Activated naive CD8-positive, alpha-beta T cell treated with anti-CD3 and anti-CD28 coated beads, Interleukin-2, amount 50 U/mL, for 24 hours (primary cell): ENCODE measurements at regions not wholly inside any gene's neighbourhood (a gene's known extent, or its start where the extent isn't known, plus 50 kb on each side); places are given as distances from the start of the nearest gene placed in this dataset.

ENCODE experiments used
- ATAC-seq: fragments of 150-1000 bp; cut with Tn5 transposase; one replicate; pipeline ENCODE4 v1.10.0; 2021
- DNase-seq: peaks from one replicate; pipeline ENCODE4 v3.0.0; 2021
- H3K27ac Mint-ChIP-seq: one replicate; pipeline ENCODE4 v1.8.0; 2021; ENCODE audit warnings: mild to moderate bottlenecking, mixed read lengths
- H3K27me3 Mint-ChIP-seq: one replicate; pipeline ENCODE4 v1.8.0; 2021; ENCODE audit warnings: mixed read lengths
- H3K36me3 Mint-ChIP-seq: one replicate; pipeline ENCODE4 v1.8.0; 2021; ENCODE audit warnings: low read depth, mixed read lengths
- H3K4me1 Mint-ChIP-seq: one replicate; pipeline ENCODE4 v1.8.0; 2021; ENCODE audit warnings: mixed read lengths
- H3K4me3 Mint-ChIP-seq: one replicate; pipeline ENCODE4 v1.8.0; 2021; ENCODE audit warnings: mild to moderate bottlenecking, moderate library complexity, mixed read lengths
- H3K9me3 Mint-ChIP-seq: one replicate; pipeline ENCODE4 v1.8.0; 2021; ENCODE audit warnings: mixed read lengths

- ATAC-seq (no peak), DNase-seq (no peak)
- Mint-ChIP-seq H3K36me3 (no peaks in the 10 kb centered on the region), H3K4me3 (no peak overlapping the region), H3K9me3 (peaks cover 9% of the 10 kb centered on the region), H3K27ac (no peak overlapping the region), H3K4me1 (no peaks in the 10 kb centered on the region), H3K27me3 (no peaks in the 10 kb centered on the region)
Observed at GRCh38 chr4:34732176-34732950, 1512.0 kb downstream of the ARAP2 start.

- ATAC-seq (no peak), DNase-seq (no peak)
- Mint-ChIP-seq H3K9me3 (peaks cover 9% of the 10 kb centered on the region), H3K4me1 (no peaks in the 10 kb centered on the region), H3K4me3 (no peak overlapping the region), H3K36me3 (no peaks in the 10 kb centered on the region), H3K27me3 (no peaks in the 10 kb centered on the region), H3K27ac (no peak overlapping the region)
Observed at GRCh38 chr4:34733185-34733941, 1511.0 kb downstream of the ARAP2 start.

- Mint-ChIP-seq H3K27ac (no peak overlapping the region), H3K4me1 (no peaks in the 10 kb centered on the region), H3K9me3 (no peaks in the 10 kb centered on the region), H3K4me3 (no peak overlapping the region), H3K36me3 (no peaks in the 10 kb centered on the region), H3K27me3 (no peaks in the 10 kb centered on the region)
- DNase-seq (no peak), ATAC-seq (no peak)
Observed at GRCh38 chr4:34766935-34767334, 1477.4 kb downstream of the ARAP2 start.

- H3K4me3 Mint-ChIP-seq, result no peak overlapping the region
- DNase-seq (no peak), ATAC-seq (no peak)
- H3K4me1 Mint-ChIP-seq, result no peaks in the 10 kb centered on the region
- H3K36me3 Mint-ChIP-seq, result no peaks in the 10 kb centered on the region
- no peaks in the 10 kb centered on the region for H3K27me3 Mint-ChIP-seq
- H3K9me3 Mint-ChIP-seq, result no peaks in the 10 kb centered on the region
- H3K27ac Mint-ChIP-seq, result no peak overlapping the region
Observed at GRCh38 chr4:34767407-34767806, 1476.9 kb downstream of the ARAP2 start.

GRCh38 chr4:34771632-34772031 lies 1472.7 kb downstream of the ARAP2 start:
- Mint-ChIP-seq H3K9me3 (no peaks in the 10 kb centered on the region), H3K27me3 (no peaks in the 10 kb centered on the region), H3K36me3 (no peaks in the 10 kb centered on the region), H3K27ac (no peak overlapping the region), H3K4me3 (no peak overlapping the region), H3K4me1 (no peaks in the 10 kb centered on the region)
- ATAC-seq (no peak), DNase-seq (no peak)

GRCh38 chr4:34790131-34790530 lies 1454.2 kb downstream of the ARAP2 start:
- no peaks in the 10 kb centered on the region for H3K4me1 Mint-ChIP-seq
- no peak overlapping the region for H3K4me3 Mint-ChIP-seq
- ATAC-seq, result no peak
- H3K27ac Mint-ChIP-seq, result no peak overlapping the region
- no peaks in the 10 kb centered on the region for H3K36me3 Mint-ChIP-seq
- no peaks in the 10 kb centered on the region for H3K27me3 Mint-ChIP-seq
- DNase-seq, result no peak
- no peaks in the 10 kb centered on the region for H3K9me3 Mint-ChIP-seq

GRCh38 chr4:34791209-34791608 lies 1453.1 kb downstream of the ARAP2 start:
- Mint-ChIP-seq H3K27me3 (no peaks in the 10 kb centered on the region), H3K27ac (no peak overlapping the region), H3K36me3 (no peaks in the 10 kb centered on the region), H3K9me3 (no peaks in the 10 kb centered on the region), H3K4me1 (no peaks in the 10 kb centered on the region), H3K4me3 (no peak overlapping the region)
- no peak for ATAC-seq
- no peak for DNase-seq

GRCh38 chr4:34800953-34801352 lies 1443.4 kb downstream of the ARAP2 start:
- Mint-ChIP-seq H3K4me1 (no peaks in the 10 kb centered on the region), H3K27ac (no peak overlapping the region), H3K4me3 (no peak overlapping the region)

GRCh38 chr4:34814266-34814665 lies 1430.0 kb downstream of the ARAP2 start:
- no peak for DNase-seq
- H3K27me3 Mint-ChIP-seq, result no peaks in the 10 kb centered on the region
- H3K4me1 Mint-ChIP-seq, result no peaks in the 10 kb centered on the region
- ATAC-seq, result no peak
- H3K36me3 Mint-ChIP-seq, result no peaks in the 10 kb centered on the region
- H3K27ac Mint-ChIP-seq, result no peak overlapping the region
- no peak overlapping the region for H3K4me3 Mint-ChIP-seq
- no peaks in the 10 kb centered on the region for H3K9me3 Mint-ChIP-seq

More at GRCh38 chr4:34800953-34801352, 1443.4 kb downstream of the ARAP2 start:
- ATAC-seq (no peak), DNase-seq (no peak)
- Mint-ChIP-seq H3K27me3 (no peaks in the 10 kb centered on the region), H3K36me3 (no peaks in the 10 kb centered on the region), H3K9me3 (no peaks in the 10 kb centered on the region)

GRCh38 chr4:34824515-34824914 lies 1419.8 kb downstream of the ARAP2 start:
- no peak overlapping the region for H3K27ac Mint-ChIP-seq
- no peaks in the 10 kb centered on the region for H3K9me3 Mint-ChIP-seq
- ATAC-seq (no peak), DNase-seq (no peak)
- H3K27me3 Mint-ChIP-seq, result no peaks in the 10 kb centered on the region
- no peaks in the 10 kb centered on the region for H3K4me1 Mint-ChIP-seq
- no peaks in the 10 kb centered on the region for H3K36me3 Mint-ChIP-seq
- H3K4me3 Mint-ChIP-seq, result no peak overlapping the region

GRCh38 chr4:34826660-34827059 lies 1417.7 kb downstream of the ARAP2 start:
- Mint-ChIP-seq H3K27me3 (no peaks in the 10 kb centered on the region), H3K4me3 (no peak overlapping the region), H3K4me1 (no peaks in the 10 kb centered on the region), H3K9me3 (no peaks in the 10 kb centered on the region), H3K27ac (no peak overlapping the region), H3K36me3 (no peaks in the 10 kb centered on the region)
- DNase-seq (no peak), ATAC-seq (no peak)

GRCh38 chr4:34845926-34846325 lies 1398.4 kb downstream of the ARAP2 start:
- H3K36me3 Mint-ChIP-seq, result no peaks in the 10 kb centered on the region

GRCh38 chr4:34850421-34850820 lies 1393.9 kb downstream of the ARAP2 start:
- Mint-ChIP-seq H3K36me3 (no peaks in the 10 kb centered on the region), H3K4me3 (no peak overlapping the region), H3K9me3 (no peaks in the 10 kb centered on the region), H3K27me3 (no peaks in the 10 kb centered on the region), H3K27ac (no peak overlapping the region), H3K4me1 (no peaks in the 10 kb centered on the region)
- ATAC-seq (no peak), DNase-seq (no peak)

More at GRCh38 chr4:34845926-34846325, 1398.4 kb downstream of the ARAP2 start:
- DNase-seq, result no peak
- H3K27ac Mint-ChIP-seq, result no peak overlapping the region
- no peak for ATAC-seq
- H3K4me3 Mint-ChIP-seq, result no peak overlapping the region
- H3K4me1 Mint-ChIP-seq, result no peaks in the 10 kb centered on the region
- H3K9me3 Mint-ChIP-seq, result no peaks in the 10 kb centered on the region
- no peaks in the 10 kb centered on the region for H3K27me3 Mint-ChIP-seq

- DNase-seq, result no peak
- H3K27ac Mint-ChIP-seq, result no peak overlapping the region
- no peak for ATAC-seq
- no peaks in the 10 kb centered on the region for H3K9me3 Mint-ChIP-seq
- no peak overlapping the region for H3K4me3 Mint-ChIP-seq
- H3K36me3 Mint-ChIP-seq, result no peaks in the 10 kb centered on the region
- H3K27me3 Mint-ChIP-seq, result no peaks in the 10 kb centered on the region
- no peaks in the 10 kb centered on the region for H3K4me1 Mint-ChIP-seq
Observed at GRCh38 chr4:34850968-34851367, 1393.3 kb downstream of the ARAP2 start.

- Mint-ChIP-seq H3K36me3 (no peaks in the 10 kb centered on the region), H3K4me3 (no peak overlapping the region), H3K4me1 (no peaks in the 10 kb centered on the region), H3K27ac (no peak overlapping the region), H3K27me3 (no peaks in the 10 kb centered on the region), H3K9me3 (no peaks in the 10 kb centered on the region)
- DNase-seq, result no peak
- no peak for ATAC-seq
Observed at GRCh38 chr4:34851411-34851810, 1392.9 kb downstream of the ARAP2 start.
